K562 (cell line): ENCODE measurements at regions not wholly inside any gene's neighbourhood (a gene's known extent, or its start where the extent isn't known, plus 50 kb on each side); places are given as distances from the start of the nearest gene placed in this dataset.

ENCODE experiments used
- E2F3 ChIP-seq: fragments of 250-450 bp; sonication (Bioruptor Pico); IDR thresholded peaks from 2 replicates; pipeline ENCODE4 v1.4.0; 2020; ENCODE audit warnings: mild to moderate bottlenecking
- RB1 ChIP-seq: fragments of 450-650 bp; IDR thresholded peaks from 2 replicates; pipeline ENCODE4 v1.6.1; 2017; ENCODE audit warnings: low read depth, mild to moderate bottlenecking
- ZNF143 ChIP-seq: sonication (generic); formaldehyde crosslinking; IDR thresholded peaks from 2 replicates; pipeline ENCODE4 v1.9.0; 2022; ENCODE audit warnings: mild to moderate bottlenecking, missing genetic modification reagents
- ZNF165 ChIP-seq: fragments of 250-450 bp; sonication (Bioruptor Pico); IDR thresholded peaks from 2 replicates; pipeline ENCODE4 v1.4.0; 2020; ENCODE audit warnings: borderline replicate concordance
- ZNF407 ChIP-seq: fragments of 450-650 bp; IDR thresholded peaks from 2 replicates; pipeline ENCODE4 v1.6.1; 2016; ENCODE audit warnings: low read depth

GRCh38 chr3:88364926-88365325 is 215.2 kb downstream of the C3orf38 start (continued):
- no peak for TF ChIP-seq ZNF407
- TF ChIP-seq ZNF143, result no peak
- no peak for TF ChIP-seq E2F3
- TF ChIP-seq RB1, result no peak
- no peak for TF ChIP-seq ZNF165 (CRISPR knock-in tag)
